Hematopoietic multipotent progenitor cell treated with erythropoietin and hydrocortisone succinate and interleukin-3 and kit ligand, for 17 days (in vitro differentiated cells): ENCODE measurements at regions not wholly inside any gene's neighbourhood (a gene's known extent, or its start where the extent isn't known, plus 50 kb on each side); places are given as distances from the start of the nearest gene placed in this dataset.

Experiments
- DNase-seq: peaks from one replicate; pipeline ENCODE4 v3.0.0-alpha.2; 2015; ENCODE audit warnings: low spot score

DNA sequence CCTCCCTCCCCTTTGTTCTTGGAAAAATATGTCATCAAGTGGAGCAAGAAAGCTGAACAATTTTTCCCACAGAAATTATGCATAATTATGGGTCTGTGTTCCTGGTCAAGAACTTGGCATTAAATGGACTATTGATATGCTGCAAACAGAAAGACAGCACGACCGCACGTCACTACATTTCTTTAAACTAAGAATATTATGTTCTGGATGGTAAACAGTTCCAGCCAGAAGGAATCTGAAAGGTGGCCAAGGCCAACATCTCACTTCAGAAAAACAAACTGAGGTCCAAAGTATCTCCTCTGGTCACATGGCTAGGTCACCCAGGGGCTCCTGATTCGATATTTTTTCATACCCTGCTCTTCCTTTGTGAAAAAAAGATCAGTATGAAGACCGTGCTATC is 173.3 kb upstream of the GAS1 start:
- DNase-seq = no peak

DNA sequence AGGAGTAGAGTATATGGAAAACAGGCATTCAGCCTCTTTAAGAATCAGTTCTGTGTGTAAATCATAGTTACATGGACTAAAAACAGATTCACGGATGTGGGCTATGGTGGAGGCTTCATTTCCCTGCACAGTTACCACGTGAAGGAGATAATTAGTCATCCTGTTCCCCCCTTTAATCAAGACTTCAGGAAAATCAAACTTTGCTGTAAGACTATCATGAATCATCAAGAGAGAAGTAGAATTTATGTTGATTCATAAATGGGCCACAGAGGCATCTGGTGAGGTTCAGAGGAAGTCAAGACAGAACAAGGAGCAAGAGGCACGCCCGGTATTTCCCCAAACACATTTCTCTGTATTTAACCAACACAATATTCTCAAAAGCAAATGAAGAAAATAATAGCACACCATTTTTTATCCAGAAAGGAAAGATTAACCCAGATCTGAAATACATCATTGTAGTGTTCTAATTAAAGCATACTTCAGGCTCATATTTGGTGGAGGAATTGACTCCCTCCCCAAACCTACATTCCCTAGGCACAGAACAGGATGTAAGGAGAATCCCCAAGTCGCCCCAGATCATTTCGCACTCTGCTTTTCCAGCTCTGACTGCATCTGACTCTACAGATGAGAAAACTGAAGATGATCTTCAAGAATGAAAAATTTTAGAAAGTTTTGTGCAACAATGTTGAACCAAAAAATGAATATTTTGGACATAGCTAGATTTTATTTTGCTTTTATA is 175.8 kb upstream of the GAS1 start:
- DNase-seq = no peak

DNA sequence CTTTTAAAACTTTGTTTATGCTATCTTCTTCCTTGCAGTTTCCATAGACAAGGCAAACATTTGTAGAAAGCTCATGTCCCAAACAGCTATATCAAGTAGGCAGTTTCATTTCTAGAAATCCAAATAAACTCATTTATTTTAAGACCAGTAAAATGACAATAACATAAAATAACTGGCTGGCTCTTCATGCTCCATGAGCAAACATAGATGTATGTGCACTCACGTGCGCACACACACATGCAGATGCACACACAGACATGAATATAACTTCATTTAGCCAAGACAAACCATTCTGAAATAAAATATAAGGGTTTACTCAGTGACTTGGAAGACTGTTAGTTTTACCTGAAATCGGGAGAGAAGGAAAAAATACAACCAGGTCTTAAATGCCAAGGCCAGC is 176.5 kb upstream of the GAS1 start:
- no peak for DNase-seq

DNA sequence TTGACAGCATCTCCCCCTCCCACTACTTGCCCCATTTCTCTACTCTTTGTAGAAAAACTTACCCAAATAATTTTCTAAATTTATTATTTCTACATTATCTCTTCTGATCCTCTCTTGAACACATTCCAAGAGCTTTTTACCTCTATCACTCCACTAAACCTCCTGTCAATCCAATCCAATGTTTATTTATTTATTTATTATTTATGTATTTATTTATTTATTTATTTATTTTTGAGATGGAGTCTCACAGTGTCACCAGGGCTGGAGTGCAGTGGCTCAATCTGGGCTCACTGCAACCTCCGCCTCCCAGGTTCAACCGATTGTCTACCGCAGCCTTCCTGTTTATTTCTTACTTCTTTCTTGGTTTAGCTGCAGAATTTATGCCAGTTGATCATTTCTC is 178.5 kb upstream of the GAS1 start:
- DNase-seq = no peak

DNA sequence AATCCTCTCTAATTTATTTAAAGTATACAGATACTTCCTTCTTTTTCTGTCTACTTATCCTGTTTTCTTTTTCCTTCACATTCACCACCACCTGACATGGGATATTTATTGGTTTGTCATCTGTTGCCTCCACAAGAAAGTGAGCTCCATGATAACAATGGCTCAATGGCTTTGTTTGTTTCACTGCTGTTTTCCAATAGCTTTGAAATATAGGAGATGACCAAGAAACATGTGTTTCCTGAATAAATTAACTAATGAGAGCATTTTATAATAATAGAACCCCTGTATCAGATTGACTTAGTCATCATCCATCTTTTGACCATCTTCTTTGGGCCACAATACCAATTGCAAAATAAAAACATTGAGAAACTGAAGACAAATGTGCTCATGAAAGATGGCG is 180.2 kb upstream of the GAS1 start:
- no peak for DNase-seq

GRCh38 chr9:87127978-87128614 is 180.8 kb upstream of the GAS1 start:
- no peak for DNase-seq

DNA sequence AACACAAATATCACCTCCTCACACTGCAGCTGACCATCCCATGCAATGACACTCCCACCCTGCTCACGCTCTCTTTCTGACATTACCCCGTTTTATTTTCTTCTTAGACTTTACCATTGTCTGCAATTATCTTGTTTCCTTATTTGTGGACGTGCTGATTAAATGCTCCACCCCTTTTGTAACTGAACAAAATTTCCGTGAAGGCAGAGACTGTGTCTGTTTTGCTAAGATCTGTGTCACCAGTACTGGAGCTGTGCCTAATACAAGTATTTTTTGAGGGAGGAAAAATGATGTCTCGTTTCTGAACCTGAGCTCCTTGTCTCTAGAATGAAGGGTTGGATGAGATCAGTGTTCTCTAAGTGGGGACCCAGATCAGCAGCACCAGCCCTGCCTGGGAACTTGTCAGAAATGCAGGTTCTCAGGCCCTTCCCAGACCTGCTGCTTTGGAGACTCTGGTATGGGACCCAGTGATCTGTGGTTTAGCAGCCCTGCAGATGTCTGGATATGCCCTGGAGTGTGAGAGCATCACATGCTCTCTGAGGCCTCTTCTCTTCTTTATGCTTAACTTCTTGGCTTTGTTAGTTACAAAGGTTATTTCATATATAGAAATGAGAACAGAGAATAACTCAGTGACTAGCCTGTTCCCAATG is 181.7 kb upstream of the GAS1 start:
- DNase-seq = no peak

- no peak for DNase-seq
Measured at GRCh38 chr9:87135074-87135473, 187.8 kb upstream of the GAS1 start.

DNA sequence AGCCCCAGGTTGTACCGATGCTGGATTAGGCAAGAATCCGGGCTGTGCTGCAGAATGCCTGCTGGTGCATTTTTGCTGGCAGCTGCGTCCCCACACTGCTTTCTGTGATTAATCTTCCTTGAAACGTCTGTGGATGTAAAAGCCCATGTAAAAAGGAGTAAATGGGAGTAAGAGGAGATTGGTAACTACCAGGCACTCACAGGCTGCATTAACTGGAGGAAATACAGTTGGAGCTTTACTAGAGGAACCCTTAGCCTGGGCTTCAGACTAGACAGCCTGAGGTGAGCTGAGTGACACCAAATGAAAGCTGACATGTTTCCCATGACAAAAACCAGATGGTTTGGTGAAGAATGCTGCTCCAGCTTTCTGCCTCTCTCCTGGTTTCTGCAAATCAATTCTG is 190.4 kb upstream of the GAS1 start:
- no peak for DNase-seq

GRCh38 chr9:87138128-87139040 is 191.1 kb upstream of the GAS1 start:
- DNase-seq = no peak

DNA sequence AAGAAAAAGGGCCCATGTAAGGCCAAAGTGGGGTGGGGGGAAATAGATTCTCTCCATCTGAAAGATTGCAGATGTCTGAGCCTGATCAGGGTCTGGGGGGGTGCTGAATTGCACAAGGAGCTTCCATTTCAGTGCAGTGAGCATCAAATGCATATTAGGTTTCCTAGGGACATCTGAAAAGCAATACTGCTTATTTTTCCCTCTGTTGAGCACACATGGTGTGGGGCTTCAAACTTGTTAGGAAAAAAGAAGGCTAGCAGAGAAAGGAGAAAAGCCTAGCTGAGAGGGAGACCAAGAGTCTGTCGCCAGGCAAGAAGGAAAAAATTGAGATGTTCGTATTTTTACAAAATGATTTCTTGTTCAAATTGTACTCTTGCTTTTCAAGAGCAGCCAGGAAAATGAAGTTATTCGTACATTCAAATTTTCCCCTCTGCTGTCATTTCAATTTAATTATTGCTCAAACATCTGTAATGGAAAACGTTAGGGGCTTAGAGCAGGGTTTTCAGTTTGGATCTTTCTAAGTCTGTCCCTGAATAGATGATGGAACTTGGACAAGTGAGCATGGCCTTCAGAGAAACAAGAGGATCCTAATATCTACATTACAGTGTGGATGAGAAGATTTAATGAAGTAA is 191.9 kb upstream of the GAS1 start:
- no peak for DNase-seq

DNA sequence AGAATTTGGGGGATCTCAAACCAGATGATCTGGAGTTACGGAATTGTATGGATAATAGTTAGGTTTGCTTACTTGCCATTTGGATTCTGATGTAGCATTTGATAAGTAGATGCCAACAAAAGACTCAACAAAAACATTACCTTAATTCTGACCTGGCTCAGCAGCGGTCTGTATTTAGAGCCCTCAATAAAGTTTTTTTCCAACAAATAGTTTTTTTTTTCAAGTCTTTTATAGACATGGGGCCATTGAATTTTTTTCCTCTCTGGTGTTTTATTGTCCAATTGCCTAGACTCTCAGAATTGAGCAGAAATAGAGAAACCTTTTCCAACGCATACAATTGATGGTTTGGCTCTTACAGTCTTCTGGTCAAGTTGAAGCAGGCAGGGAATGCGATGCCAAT is 192.8 kb upstream of the GAS1 start:
- no peak for DNase-seq

DNA sequence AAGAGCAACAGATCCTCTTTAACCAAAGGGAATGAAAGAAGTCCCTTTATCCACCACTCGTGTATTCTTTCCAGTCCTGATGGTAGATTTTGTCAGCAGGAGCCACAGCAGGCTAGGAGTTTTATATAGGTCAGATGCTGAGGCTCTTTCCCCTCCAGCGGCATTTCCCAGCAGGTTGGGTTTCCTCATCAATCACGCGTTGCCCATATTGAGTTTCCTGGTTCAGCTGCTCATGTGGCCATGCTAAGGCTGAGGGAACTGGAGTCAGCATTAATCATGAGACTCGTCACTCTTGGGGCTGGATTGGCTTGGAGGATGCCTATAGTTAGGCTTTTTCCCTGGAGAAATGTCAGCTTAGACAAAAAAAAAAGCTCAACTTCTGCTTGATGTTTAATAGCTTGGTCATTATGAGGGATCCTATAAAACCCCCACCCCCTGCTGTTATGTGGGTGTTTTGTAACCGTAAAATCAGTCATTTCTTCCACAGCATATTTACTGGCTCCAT is 193.4 kb upstream of the GAS1 start:
- DNase-seq = no peak

DNA sequence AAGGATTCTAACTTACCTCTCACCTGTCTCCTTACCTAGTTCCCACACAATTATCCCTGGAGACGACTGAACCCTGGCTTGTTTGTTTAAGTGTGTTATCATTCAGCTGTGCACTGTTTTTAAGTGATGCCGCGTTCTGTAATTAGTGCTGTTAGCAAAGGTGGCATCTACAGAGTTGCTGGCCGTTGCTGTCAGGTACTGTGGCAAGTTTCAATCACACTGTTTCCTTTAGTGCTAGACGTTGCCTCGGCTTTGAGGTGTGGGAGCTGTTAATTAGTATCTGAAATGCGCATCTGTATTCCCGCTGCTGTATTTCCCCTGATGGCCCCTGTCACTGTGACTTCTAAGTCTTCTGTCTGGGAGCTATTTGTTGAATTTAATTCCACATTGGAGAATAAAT is 193.8 kb upstream of the GAS1 start:
- no peak for DNase-seq

GRCh38 chr9:87146933-87147332 is 199.6 kb upstream of the GAS1 start:
- no peak for DNase-seq

DNA sequence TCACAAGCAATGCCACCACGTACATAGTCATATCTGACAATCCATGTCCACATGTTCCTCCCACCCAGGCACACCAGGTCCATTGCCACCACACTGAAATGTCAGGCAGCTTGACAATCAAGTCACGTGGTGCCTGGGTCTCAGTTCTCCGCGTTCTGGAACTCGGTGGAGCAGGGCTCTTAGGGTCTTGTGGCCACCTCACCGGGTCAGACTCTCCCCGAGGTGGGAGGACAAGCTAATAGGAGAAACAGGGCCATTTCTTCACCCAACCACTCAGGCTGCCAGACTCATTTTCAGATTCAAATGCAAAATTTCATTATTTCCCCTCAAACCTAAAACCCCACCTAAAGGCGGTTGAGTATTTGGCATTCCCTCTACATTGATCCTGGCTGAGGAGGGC is 200.5 kb upstream of the GAS1 start:
- no peak for DNase-seq

DNA sequence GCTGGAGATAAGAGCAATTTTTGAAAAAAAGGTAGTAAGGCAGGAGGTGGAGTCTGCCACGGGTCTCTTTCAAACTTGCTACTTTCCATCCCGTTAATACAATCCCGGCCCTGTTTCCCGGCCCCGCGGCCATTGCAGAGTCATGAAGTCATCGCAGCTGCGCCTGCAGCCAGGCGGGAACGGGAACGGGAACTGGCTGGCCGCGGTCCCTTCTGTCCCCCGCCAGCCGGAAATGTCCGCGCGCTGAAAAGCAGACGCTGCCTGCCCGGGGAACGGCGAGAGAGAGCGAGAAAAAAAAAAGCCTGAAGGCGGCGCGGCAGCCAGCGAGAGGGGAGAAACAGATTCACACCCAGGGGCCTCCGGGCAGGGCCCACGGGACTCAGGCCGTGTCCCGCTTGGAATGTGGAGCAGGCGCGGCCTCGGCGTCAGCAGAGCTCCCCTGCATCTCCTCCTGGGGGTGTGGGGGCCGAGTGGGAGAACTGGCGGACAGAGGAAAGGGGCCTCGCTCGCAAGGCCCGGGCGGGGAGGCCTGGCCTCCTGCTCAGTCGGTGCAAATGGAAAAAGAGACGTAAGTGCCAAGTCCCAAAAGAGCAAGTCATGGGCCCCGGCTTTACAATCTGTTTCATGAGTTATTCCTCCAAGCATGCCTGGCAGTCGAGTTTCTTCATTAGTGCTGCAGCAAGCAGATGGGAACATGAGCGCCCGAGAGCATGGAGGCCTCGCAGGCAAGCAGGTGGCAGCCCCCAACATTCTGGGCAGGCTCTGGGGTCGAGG is 201.2 kb upstream of the GAS1 start:
- DNase-seq = no peak

GRCh38 chr9:87149799-87150198 is 202.5 kb upstream of the GAS1 start:
- no peak for DNase-seq

DNA sequence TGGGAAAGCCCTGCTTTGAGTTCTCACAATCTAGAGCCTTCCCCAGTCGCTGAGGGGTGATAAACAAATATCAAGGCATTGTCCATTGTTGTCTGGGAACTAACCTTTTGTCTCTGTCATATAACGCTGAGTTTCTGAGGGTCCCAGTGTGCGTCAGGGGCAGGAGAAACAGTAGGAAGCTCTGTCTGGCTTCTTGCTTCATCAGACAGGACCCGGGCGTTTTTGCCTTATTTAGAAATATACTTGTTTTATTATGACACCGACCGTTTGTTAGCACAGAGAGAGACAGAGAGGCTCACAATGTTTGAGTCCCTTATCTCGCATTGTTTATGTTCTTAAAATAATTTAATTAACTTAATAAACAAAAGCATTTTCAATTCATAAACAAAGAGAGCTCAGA is 204.9 kb upstream of the GAS1 start:
- no peak for DNase-seq

DNA sequence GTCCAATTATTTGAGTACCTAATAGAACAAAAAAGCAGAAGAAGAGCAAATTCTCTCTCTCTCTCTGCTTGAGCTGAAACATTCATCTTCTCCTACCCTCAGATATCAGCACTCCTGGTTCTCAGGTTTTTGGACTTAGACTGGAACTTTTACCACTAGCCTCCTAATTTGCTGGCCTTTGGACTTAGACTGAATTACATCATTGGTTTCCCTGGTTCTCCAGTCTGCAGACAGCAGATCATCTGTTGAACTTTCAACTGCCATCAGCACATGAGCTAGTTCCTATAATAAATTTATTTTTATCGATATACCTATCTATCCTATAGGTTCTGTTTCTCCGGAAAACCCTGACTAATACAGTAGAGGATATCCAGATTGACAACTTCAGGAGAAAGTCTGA is 208.9 kb upstream of the GAS1 start:
- DNase-seq = no peak
